CD4-positive, CD25-positive, alpha-beta regulatory T cell (primary cell): ENCODE measurements at regions not wholly inside any gene's neighbourhood (a gene's known extent, or its start where the extent isn't known, plus 50 kb on each side); places are given as distances from the start of the nearest gene placed in this dataset.

Source experiments
- ATAC-seq, 2 donors: fragments of 150-1000 bp; cut with Tn5 transposase; one replicate each; pipeline ENCODE4 v1.10.0; 2021; ENCODE audit warnings: low read depth in 2 of 2, moderate number of reproducible peaks in 2 of 2, moderate library complexity in 1 of 2
- DNase-seq, 3 donors: peaks; one replicate each; pipeline versions ENCODE4 v3.0.0 to v3.0.0-alpha.2; 2012 to 2022; ENCODE audit warnings: mixed read lengths in 1 of 3
- H3K27ac ChIP-seq: one replicate; pipeline ENCODE4 v1.7.0; 2013; ENCODE audit warnings: mild to moderate bottlenecking, low read length; ENCODE audit not compliant: insufficient read depth, poor library complexity, severe bottlenecking
- H3K27me3 ChIP-seq: one replicate; pipeline ENCODE4 v1.7.0; 2013; ENCODE audit warnings: low read length; ENCODE audit not compliant: control insufficient read depth, insufficient read depth
- H3K36me3 ChIP-seq: one replicate; pipeline ENCODE4 v1.7.0; 2013; ENCODE audit warnings: mild to moderate bottlenecking, low read length, moderate library complexity; ENCODE audit not compliant: control insufficient read depth, insufficient read depth
- H3K4me1 ChIP-seq: 2 replicates; pipeline ENCODE4 v1.7.0; 2013; ENCODE audit warnings: mild to moderate bottlenecking, low read length; ENCODE audit not compliant: insufficient read depth, control insufficient read depth, poor library complexity, severe bottlenecking
- H3K4me3 ChIP-seq: one replicate; pipeline ENCODE4 v1.7.0; 2013; ENCODE audit warnings: low read depth, mild to moderate bottlenecking, low read length, moderate library complexity
- H3K9me3 ChIP-seq, 2 experiments: 1 replicate in 1 of 2; 2 replicates in 1 of 2; pipeline ENCODE4 v1.7.0; 2013; ENCODE audit warnings: low read length in 2 of 2, mild to moderate bottlenecking in 1 of 2, moderate library complexity in 1 of 2; ENCODE audit not compliant: control insufficient read depth in 2 of 2
- H3K27ac Mint-ChIP-seq, 3 donors: one replicate each; pipeline ENCODE4 v1.8.0; 2020 to 2022; ENCODE audit warnings: mild to moderate bottlenecking in 3 of 3, mixed read lengths in 3 of 3, moderate library complexity in 2 of 3
- H3K27me3 Mint-ChIP-seq: one replicate; pipeline ENCODE4 v1.8.0; 2022; ENCODE audit warnings: mild to moderate bottlenecking, mixed read lengths
- H3K36me3 Mint-ChIP-seq: one replicate; pipeline ENCODE4 v1.8.0; 2020; ENCODE audit warnings: mixed read lengths
- H3K4me1 Mint-ChIP-seq, 4 donors: one replicate each; pipeline ENCODE4 v1.8.0; 2020 to 2022; ENCODE audit warnings: mixed read lengths in 4 of 4, mild to moderate bottlenecking in 1 of 4
- H3K4me3 Mint-ChIP-seq, 4 donors: one replicate each; pipeline ENCODE4 v1.8.0; 2020 to 2022; ENCODE audit warnings: mild to moderate bottlenecking in 4 of 4, mixed read lengths in 4 of 4, moderate library complexity in 3 of 4
- H3K9me3 Mint-ChIP-seq, 7 donors: one replicate each; pipeline ENCODE4 v1.8.0; 2020 to 2022; ENCODE audit warnings: mixed read lengths in 7 of 7, mild to moderate bottlenecking in 3 of 7, moderate library complexity in 2 of 7

- H3K27ac ChIP-seq: no peak overlapping the region
- no peak for DNase-seq
- no peaks in the 10 kb centered on the region for H3K36me3 Mint-ChIP-seq
- no peaks in the 10 kb centered on the region for H3K4me1 Mint-ChIP-seq
- no peak overlapping the region for H3K4me3 ChIP-seq
- H3K27ac Mint-ChIP-seq: no peak overlapping the region
- no peaks in the 10 kb centered on the region for H3K9me3 ChIP-seq
- no peaks in the 10 kb centered on the region for H3K4me1 ChIP-seq
- no peak for ATAC-seq
- H3K36me3 ChIP-seq: no peaks in the 10 kb centered on the region
- H3K9me3 Mint-ChIP-seq: peaks cover 0 to 15% (median 8%) of the 10 kb centered on the region in 7 donors
- H3K27me3 Mint-ChIP-seq: no peaks in the 10 kb centered on the region
- H3K4me3 Mint-ChIP-seq: no peak overlapping the region
- H3K27me3 ChIP-seq: no peaks in the 10 kb centered on the region
Observed at GRCh38 chr1:69421286-69421685, 146.4 kb upstream of the LRRC7 start.

GRCh38 chr1:69425871-69426270, 141.9 kb upstream of the LRRC7 start:
- Histone ChIP-seq H3K9me3 (no peaks in the 10 kb centered on the region), H3K4me1 (no peaks in the 10 kb centered on the region), H3K27ac (no peak overlapping the region), H3K4me3 (no peak overlapping the region), H3K36me3 (no peaks in the 10 kb centered on the region), H3K27me3 (no peaks in the 10 kb centered on the region)
- no peak overlapping the region for H3K27ac Mint-ChIP-seq
- ATAC-seq: no peak
- H3K4me1 Mint-ChIP-seq: no peaks in the 10 kb centered on the region
- H3K9me3 Mint-ChIP-seq: peaks cover 0 to 8% (median 3%) of the 10 kb centered on the region in 7 donors
- no peaks in the 10 kb centered on the region for H3K36me3 Mint-ChIP-seq
- no peak overlapping the region for H3K4me3 Mint-ChIP-seq
- H3K27me3 Mint-ChIP-seq: no peaks in the 10 kb centered on the region
- DNase-seq: no peak

- Histone ChIP-seq H3K36me3 (no peaks in the 10 kb centered on the region), H3K27me3 (no peaks in the 10 kb centered on the region), H3K4me1 (no peaks in the 10 kb centered on the region), H3K27ac (no peak overlapping the region), H3K9me3 (no peaks in the 10 kb centered on the region), H3K4me3 (no peak overlapping the region)
- Mint-ChIP-seq H3K36me3 (no peaks in the 10 kb centered on the region), H3K27me3 (no peaks in the 10 kb centered on the region), H3K4me1 (no peaks in the 10 kb centered on the region), H3K9me3 (peaks cover 0 to 8% (median 2%) of the 10 kb centered on the region in 7 donors), H3K4me3 (no peak overlapping the region), H3K27ac (no peak overlapping the region)
- ATAC-seq: no peak
- no peak for DNase-seq
Observed at GRCh38 chr1:69426401-69426800, 141.3 kb upstream of the LRRC7 start.

- no peaks in the 10 kb centered on the region for H3K27me3 Mint-ChIP-seq
- Histone ChIP-seq H3K27ac (no peak overlapping the region), H3K36me3 (no peaks in the 10 kb centered on the region), H3K4me3 (no peak overlapping the region), H3K4me1 (no peaks in the 10 kb centered on the region), H3K9me3 (no peaks in the 10 kb centered on the region), H3K27me3 (no peaks in the 10 kb centered on the region)
- peaks cover 0 to 18% (median 4%) of the 10 kb centered on the region in 7 donors for H3K9me3 Mint-ChIP-seq
- H3K4me1 Mint-ChIP-seq: no peaks in the 10 kb centered on the region
- H3K4me3 Mint-ChIP-seq: no peak overlapping the region
- no peak overlapping the region for H3K27ac Mint-ChIP-seq
- no peaks in the 10 kb centered on the region for H3K36me3 Mint-ChIP-seq
- DNase-seq (no peak), ATAC-seq (no peak)
Observed at GRCh38 chr1:69433073-69433472, 134.6 kb upstream of the LRRC7 start.

- Histone ChIP-seq H3K4me1 (no peaks in the 10 kb centered on the region), H3K27me3 (no peaks in the 10 kb centered on the region), H3K27ac (no peak overlapping the region), H3K36me3 (no peaks in the 10 kb centered on the region), H3K4me3 (no peak overlapping the region), H3K9me3 (no peaks in the 10 kb centered on the region)
- no peaks in the 10 kb centered on the region for H3K4me1 Mint-ChIP-seq
- H3K27me3 Mint-ChIP-seq: no peaks in the 10 kb centered on the region
- H3K4me3 Mint-ChIP-seq: no peak overlapping the region
- peaks cover 0 to 24% (median 1%) of the 10 kb centered on the region in 7 donors for H3K9me3 Mint-ChIP-seq
- DNase-seq: no peak
- H3K27ac Mint-ChIP-seq: no peak overlapping the region
- no peaks in the 10 kb centered on the region for H3K36me3 Mint-ChIP-seq
- no peak for ATAC-seq
Observed at GRCh38 chr1:69436151-69436550, 131.6 kb upstream of the LRRC7 start.

- no peaks in the 10 kb centered on the region for H3K4me1 ChIP-seq
- no peak overlapping the region for H3K4me3 ChIP-seq
- no peaks in the 10 kb centered on the region for H3K36me3 ChIP-seq
- Mint-ChIP-seq H3K27me3 (no peaks in the 10 kb centered on the region), H3K9me3 (peaks cover 0 to 23% (median 4%) of the 10 kb centered on the region in 7 donors), H3K4me1 (no peaks in the 10 kb centered on the region), H3K27ac (no peak overlapping the region), H3K36me3 (no peaks in the 10 kb centered on the region), H3K4me3 (no peak overlapping the region)
- no peak overlapping the region for H3K27ac ChIP-seq
- H3K9me3 ChIP-seq: no peaks in the 10 kb centered on the region
- no peak for DNase-seq
- H3K27me3 ChIP-seq: no peaks in the 10 kb centered on the region
- no peak for ATAC-seq
Observed at GRCh38 chr1:69438056-69438795, 129.5 kb upstream of the LRRC7 start.

GRCh38 chr1:69441496-69441895, 126.2 kb upstream of the LRRC7 start:
- Mint-ChIP-seq H3K27me3 (no peaks in the 10 kb centered on the region), H3K9me3 (peaks cover 2 to 27% (median 7%) of the 10 kb centered on the region in 7 donors), H3K36me3 (no peaks in the 10 kb centered on the region), H3K4me3 (no peak overlapping the region), H3K4me1 (no peaks in the 10 kb centered on the region), H3K27ac (no peak overlapping the region)
- H3K27ac ChIP-seq: no peak overlapping the region
- ATAC-seq (no peak), DNase-seq (no peak)
- no peak overlapping the region for H3K4me3 ChIP-seq
- no peaks in the 10 kb centered on the region for H3K4me1 ChIP-seq
- no peaks in the 10 kb centered on the region for H3K27me3 ChIP-seq
- no peaks in the 10 kb centered on the region for H3K36me3 ChIP-seq
- peaks cover 0 to 4% of the 10 kb centered on the region in 2 experiments for H3K9me3 ChIP-seq

- H3K27ac Mint-ChIP-seq: no peak overlapping the region
- Histone ChIP-seq H3K36me3 (no peaks in the 10 kb centered on the region), H3K27me3 (no peaks in the 10 kb centered on the region), H3K4me1 (no peaks in the 10 kb centered on the region), H3K9me3 (peaks cover 5% of the 10 kb centered on the region in 2 experiments), H3K4me3 (no peak overlapping the region), H3K27ac (no peak overlapping the region)
- H3K9me3 Mint-ChIP-seq: peaks cover 5 to 30% (median 9%) of the 10 kb centered on the region in 7 donors
- no peaks in the 10 kb centered on the region for H3K4me1 Mint-ChIP-seq
- no peaks in the 10 kb centered on the region for H3K36me3 Mint-ChIP-seq
- no peak overlapping the region for H3K4me3 Mint-ChIP-seq
- H3K27me3 Mint-ChIP-seq: no peaks in the 10 kb centered on the region
- no peak for DNase-seq
- no peak for ATAC-seq
Observed at GRCh38 chr1:69451196-69451595, 116.5 kb upstream of the LRRC7 start.
